ENCODE measurements at regions not wholly inside any gene's neighbourhood (a gene's known extent, or its start where the extent isn't known, plus 50 kb on each side); places are given as distances from the start of the nearest gene placed in this dataset.

GRCh38 chr9:24391095-24391494, 154.6 kb downstream of the IZUMO3 start:
- no peaks in the 10 kb centered on the region for H3K27me3 ChIP-seq (ENCODE audit: insufficient read depth, low read length, poor library complexity, severe bottlenecking)
- H3K4me3 Mint-ChIP-seq = no peak overlapping the region
- H3K4me1 Mint-ChIP-seq = no peaks in the 10 kb centered on the region
- peaks cover 0 to 2% of the 10 kb centered on the region in 2 donors for H3K27me3 Mint-ChIP-seq
- H3K36me3 Mint-ChIP-seq = no peaks in the 10 kb centered on the region
- H3K4me1 ChIP-seq (ENCODE audit: insufficient read depth, low read length) = no peaks in the 10 kb centered on the region
- no peak overlapping the region for H3K27ac Mint-ChIP-seq
- DNase-seq = no peak
- no peaks in the 10 kb centered on the region for H3K9me3 ChIP-seq (ENCODE audit: low read length)
- H3K36me3 ChIP-seq (ENCODE audit: insufficient read depth, low read length) = no peaks in the 10 kb centered on the region
- H3K9me3 Mint-ChIP-seq = peaks cover 11 to 28% (median 19%) of the 10 kb centered on the region in 5 donors
- ChIA-PET CTCF (no interaction called here), POLR2A (no interaction called here)
- H3K4me3 ChIP-seq (ENCODE audit: low read length) = no peak overlapping the region
- no peak overlapping the region for H3K27ac ChIP-seq (ENCODE audit: low read depth, low read length)

GRCh38 chr9:24385077-24385476, 160.6 kb downstream of the IZUMO3 start:
- H3K27ac ChIP-seq (ENCODE audit: low read depth, low read length) = no peak overlapping the region
- Mint-ChIP-seq H3K4me1 (no peaks in the 10 kb centered on the region), H3K9me3 (peaks cover 2 to 49% (median 20%) of the 10 kb centered on the region in 5 donors), H3K27me3 (peaks cover 0 to 2% of the 10 kb centered on the region in 2 donors), H3K4me3 (no peak overlapping the region), H3K36me3 (no peaks in the 10 kb centered on the region), H3K27ac (no peak overlapping the region)
- H3K27me3 ChIP-seq (ENCODE audit: insufficient read depth, low read length, poor library complexity, severe bottlenecking) = no peaks in the 10 kb centered on the region
- POLR2A ChIA-PET = no interaction called here
- H3K36me3 ChIP-seq (ENCODE audit: insufficient read depth, low read length) = no peaks in the 10 kb centered on the region
- H3K9me3 ChIP-seq (ENCODE audit: low read length) = no peaks in the 10 kb centered on the region
- DNase-seq = no peak
- CTCF ChIA-PET = no interaction called here
- no peaks in the 10 kb centered on the region for H3K4me1 ChIP-seq (ENCODE audit: insufficient read depth, low read length)
- no peak overlapping the region for H3K4me3 ChIP-seq (ENCODE audit: low read length)

- ChIA-PET CTCF (no interaction called here), POLR2A (no interaction called here)
- H3K27me3 Mint-ChIP-seq = no peaks in the 10 kb centered on the region
- no peaks in the 10 kb centered on the region for H3K4me1 Mint-ChIP-seq
- no peak for DNase-seq
- no peak overlapping the region for H3K27ac ChIP-seq (ENCODE audit: low read depth, low read length)
- H3K4me3 Mint-ChIP-seq = no peak overlapping the region
- peaks cover 0 to 2% (median 0%) of the 10 kb centered on the region in 3 donors for H3K36me3 Mint-ChIP-seq
- no peaks in the 10 kb centered on the region for H3K27me3 ChIP-seq (ENCODE audit: insufficient read depth, low read length, poor library complexity, severe bottlenecking)
- H3K36me3 ChIP-seq (ENCODE audit: insufficient read depth, low read length) = no peaks in the 10 kb centered on the region
- H3K9me3 ChIP-seq (ENCODE audit: low read length) = no peaks in the 10 kb centered on the region
- no peaks in the 10 kb centered on the region for H3K4me1 ChIP-seq (ENCODE audit: insufficient read depth, low read length)
- no peak overlapping the region for H3K27ac Mint-ChIP-seq
- H3K4me3 ChIP-seq (ENCODE audit: low read length) = no peak overlapping the region
- H3K9me3 Mint-ChIP-seq = peaks cover 2 to 45% (median 15%) of the 10 kb centered on the region in 5 donors
Observed at GRCh38 chr9:24382566-24382965, 163.1 kb downstream of the IZUMO3 start.

GRCh38 chr9:24381205-24381604, 164.5 kb downstream of the IZUMO3 start:
- Mint-ChIP-seq H3K36me3 (peaks cover 0 to 2% (median 0%) of the 10 kb centered on the region in 3 donors), H3K4me3 (no peak overlapping the region), H3K9me3 (peaks cover 3 to 36% (median 16%) of the 10 kb centered on the region in 5 donors), H3K27me3 (no peaks in the 10 kb centered on the region), H3K27ac (no peak overlapping the region), H3K4me1 (no peaks in the 10 kb centered on the region)
- ChIA-PET POLR2A (no interaction called here), CTCF (no interaction called here)
- Histone ChIP-seq H3K27me3 (ENCODE audit: insufficient read depth, low read length, poor library complexity, severe bottlenecking) (no peaks in the 10 kb centered on the region), H3K27ac (ENCODE audit: low read depth, low read length) (no peak overlapping the region), H3K9me3 (ENCODE audit: low read length) (no peaks in the 10 kb centered on the region), H3K4me3 (ENCODE audit: low read length) (no peak overlapping the region), H3K4me1 (ENCODE audit: insufficient read depth, low read length) (no peaks in the 10 kb centered on the region), H3K36me3 (ENCODE audit: insufficient read depth, low read length) (no peaks in the 10 kb centered on the region)
- DNase-seq = no peak

GRCh38 chr9:24359046-24359445, 186.7 kb downstream of the IZUMO3 start:
- no peak overlapping the region for H3K4me3 Mint-ChIP-seq
- H3K4me1 Mint-ChIP-seq = no peaks in the 10 kb centered on the region
- Histone ChIP-seq H3K4me3 (ENCODE audit: low read length) (no peak overlapping the region), H3K27me3 (ENCODE audit: insufficient read depth, low read length, poor library complexity, severe bottlenecking) (no peaks in the 10 kb centered on the region), H3K36me3 (ENCODE audit: insufficient read depth, low read length) (no peaks in the 10 kb centered on the region), H3K27ac (ENCODE audit: low read depth, low read length) (no peak overlapping the region), H3K4me1 (ENCODE audit: insufficient read depth, low read length) (no peaks in the 10 kb centered on the region), H3K9me3 (ENCODE audit: low read length) (peaks cover 7% of the 10 kb centered on the region)
- DNase-seq = no peak
- ChIA-PET POLR2A (no interaction called here), CTCF (no interaction called here)
- H3K27me3 Mint-ChIP-seq = no peaks in the 10 kb centered on the region
- no peak overlapping the region for H3K27ac Mint-ChIP-seq
- peaks cover 24 to 53% (median 33%) of the 10 kb centered on the region in 5 donors for H3K9me3 Mint-ChIP-seq
- H3K36me3 Mint-ChIP-seq = no peaks in the 10 kb centered on the region

GRCh38 chr9:24351973-24352372, 193.7 kb downstream of the IZUMO3 start:
- H3K27me3 Mint-ChIP-seq = no peaks in the 10 kb centered on the region
- POLR2A ChIA-PET = no interaction called here

GRCh38 chr9:24351258-24351657, 194.4 kb downstream of the IZUMO3 start:
- Mint-ChIP-seq H3K36me3 (no peaks in the 10 kb centered on the region), H3K4me1 (no peaks in the 10 kb centered on the region), H3K27ac (no peak overlapping the region), H3K9me3 (peaks cover 7 to 36% (median 16%) of the 10 kb centered on the region in 5 donors), H3K4me3 (no peak overlapping the region), H3K27me3 (no peaks in the 10 kb centered on the region)
- POLR2A ChIA-PET = no interaction called here
- no peak overlapping the region for H3K27ac ChIP-seq (ENCODE audit: low read depth, low read length)
- no peak for DNase-seq
- CTCF ChIA-PET = no interaction called here
- no peaks in the 10 kb centered on the region for H3K27me3 ChIP-seq (ENCODE audit: insufficient read depth, low read length, poor library complexity, severe bottlenecking)
- no peaks in the 10 kb centered on the region for H3K9me3 ChIP-seq (ENCODE audit: low read length)
- no peak overlapping the region for H3K4me3 ChIP-seq (ENCODE audit: low read length)
- no peaks in the 10 kb centered on the region for H3K36me3 ChIP-seq (ENCODE audit: insufficient read depth, low read length)
- H3K4me1 ChIP-seq (ENCODE audit: insufficient read depth, low read length) = no peaks in the 10 kb centered on the region

More at GRCh38 chr9:24351973-24352372, 193.7 kb downstream of the IZUMO3 start:
- Histone ChIP-seq H3K36me3 (ENCODE audit: insufficient read depth, low read length) (no peaks in the 10 kb centered on the region), H3K4me3 (ENCODE audit: low read length) (no peak overlapping the region), H3K4me1 (ENCODE audit: insufficient read depth, low read length) (no peaks in the 10 kb centered on the region), H3K27ac (ENCODE audit: low read depth, low read length) (no peak overlapping the region), H3K27me3 (ENCODE audit: insufficient read depth, low read length, poor library complexity, severe bottlenecking) (no peaks in the 10 kb centered on the region), H3K9me3 (ENCODE audit: low read length) (no peaks in the 10 kb centered on the region)
- Mint-ChIP-seq H3K27ac (no peak overlapping the region), H3K4me1 (no peaks in the 10 kb centered on the region), H3K36me3 (no peaks in the 10 kb centered on the region), H3K4me3 (no peak overlapping the region), H3K9me3 (peaks cover 7 to 32% (median 16%) of the 10 kb centered on the region in 5 donors)
- CTCF ChIA-PET = no interaction called here
- DNase-seq = no peak

GRCh38 chr9:24342457-24342856, 203.2 kb downstream of the IZUMO3 start:
- Histone ChIP-seq H3K36me3 (ENCODE audit: insufficient read depth, low read length) (no peaks in the 10 kb centered on the region), H3K27ac (ENCODE audit: low read depth, low read length) (no peak overlapping the region), H3K9me3 (ENCODE audit: low read length) (no peaks in the 10 kb centered on the region), H3K27me3 (ENCODE audit: insufficient read depth, low read length, poor library complexity, severe bottlenecking) (no peaks in the 10 kb centered on the region), H3K4me3 (ENCODE audit: low read length) (no peak overlapping the region), H3K4me1 (ENCODE audit: insufficient read depth, low read length) (no peaks in the 10 kb centered on the region)
- POLR2A ChIA-PET = no interaction called here
- CTCF ChIA-PET = no interaction called here
- H3K27me3 Mint-ChIP-seq = no peaks in the 10 kb centered on the region
- no peak overlapping the region for H3K4me3 Mint-ChIP-seq
- no peak for DNase-seq
- H3K9me3 Mint-ChIP-seq = peaks cover 12 to 33% (median 24%) of the 10 kb centered on the region in 5 donors
- no peaks in the 10 kb centered on the region for H3K4me1 Mint-ChIP-seq
- no peak overlapping the region for H3K27ac Mint-ChIP-seq
- H3K36me3 Mint-ChIP-seq = no peaks in the 10 kb centered on the region

GRCh38 chr9:24333629-24334028, 212.1 kb downstream of the IZUMO3 start:
- DNase-seq = no peak
- ChIA-PET POLR2A (no interaction called here), CTCF (no interaction called here)

More at GRCh38 chr9:24333629-24334028, 212.1 kb downstream of the IZUMO3 start:
- H3K9me3 ChIP-seq (ENCODE audit: low read length) = no peaks in the 10 kb centered on the region
- no peaks in the 10 kb centered on the region for H3K27me3 ChIP-seq (ENCODE audit: insufficient read depth, low read length, poor library complexity, severe bottlenecking)
- Mint-ChIP-seq H3K27ac (no peak overlapping the region), H3K4me1 (no peaks in the 10 kb centered on the region), H3K36me3 (no peaks in the 10 kb centered on the region), H3K9me3 (peaks cover 3 to 34% (median 12%) of the 10 kb centered on the region in 5 donors), H3K27me3 (no peaks in the 10 kb centered on the region), H3K4me3 (no peak overlapping the region)
- no peak overlapping the region for H3K27ac ChIP-seq (ENCODE audit: low read depth, low read length)
- no peak overlapping the region for H3K4me3 ChIP-seq (ENCODE audit: low read length)
- H3K36me3 ChIP-seq (ENCODE audit: insufficient read depth, low read length) = no peaks in the 10 kb centered on the region
- H3K4me1 ChIP-seq (ENCODE audit: insufficient read depth, low read length) = no peaks in the 10 kb centered on the region

All from CD8-positive, alpha-beta memory T cell (primary cell).